Stimulated activated CD4-positive, alpha-beta T cell treated with anti-CD3 and anti-CD28 coated beads, Interleukin-1b, Interleukin-23, amount 100 ng/mL, for 4 hours (primary cell): ENCODE measurements at regions not wholly inside any gene's neighbourhood (a gene's known extent, or its start where the extent isn't known, plus 50 kb on each side); places are given as distances from the start of the nearest gene placed in this dataset.
"Not testable (repeated sequence)": the region's sequence is repeated elsewhere in the genome, so short reads cannot be mapped to it uniquely, and the experiment has no call there.

Experiments
- DNase-seq, 2 donors: peaks; one replicate each; pipeline ENCODE4 v3.0.0-alpha.2; 2020; ENCODE audit warnings: low read depth in 2 of 2

- DNase-seq: peak in 1 of 2 donors; percentile 29
Measured at GRCh38 chr7:3094701-3095445, 51.2 kb upstream of the CARD11 start.

GRCh38 chr7:3097734-3098133, 54.1 kb upstream of the CARD11 start:
- DNase-seq: no peak

GRCh38 chr7:3102159-3102558, 58.5 kb upstream of the CARD11 start:
- no peak for DNase-seq

- no peak for DNase-seq
Measured at GRCh38 chr7:3103614-3104398, 60.1 kb upstream of the CARD11 start.

- DNase-seq: no peak
Measured at GRCh38 chr7:3105856-3106255, 62.2 kb upstream of the CARD11 start.

GRCh38 chr7:3106361-3106826, 62.7 kb upstream of the CARD11 start:
- DNase-seq: no peak

GRCh38 chr7:3107228-3107763, 63.6 kb upstream of the CARD11 start:
- DNase-seq: no peak

GRCh38 chr7:3107889-3108570, 64.4 kb upstream of the CARD11 start:
- no peak for DNase-seq

GRCh38 chr7:3109311-3109915, 65.7 kb upstream of the CARD11 start:
- no peak for DNase-seq

GRCh38 chr7:3112479-3113134, 68.9 kb upstream of the CARD11 start:
- DNase-seq: no peak

GRCh38 chr7:3114917-3115316, 71.2 kb upstream of the CARD11 start:
- no peak for DNase-seq

- DNase-seq: no peak
Measured at GRCh38 chr7:3117081-3117480, 73.4 kb upstream of the CARD11 start.

GRCh38 chr7:3117488-3118231, 74.0 kb upstream of the CARD11 start:
- DNase-seq: peak in 1 of 2 donors; percentile 15

GRCh38 chr7:3119352-3119927, 75.8 kb upstream of the CARD11 start:
- DNase-seq: not testable (repeated sequence)

- DNase-seq: no peak
Measured at GRCh38 chr7:3119963-3120362, 76.3 kb upstream of the CARD11 start.

GRCh38 chr7:3120513-3120912, 76.8 kb upstream of the CARD11 start:
- no peak for DNase-seq

GRCh38 chr7:3128857-3129490, 85.3 kb upstream of the CARD11 start:
- no peak for DNase-seq

- DNase-seq: no peak
Measured at GRCh38 chr7:3133811-3134385, 90.2 kb upstream of the CARD11 start.

GRCh38 chr7:3134745-3135144, 91.1 kb upstream of the CARD11 start:
- DNase-seq: no peak
